ENCODE measurements at regions not wholly inside any gene's neighbourhood (a gene's known extent, or its start where the extent isn't known, plus 50 kb on each side); places are given as distances from the start of the nearest gene placed in this dataset.
"Not testable (repeated sequence)": the region's sequence is repeated elsewhere in the genome, so short reads cannot be mapped to it uniquely, and the experiment has no call there.

DNA sequence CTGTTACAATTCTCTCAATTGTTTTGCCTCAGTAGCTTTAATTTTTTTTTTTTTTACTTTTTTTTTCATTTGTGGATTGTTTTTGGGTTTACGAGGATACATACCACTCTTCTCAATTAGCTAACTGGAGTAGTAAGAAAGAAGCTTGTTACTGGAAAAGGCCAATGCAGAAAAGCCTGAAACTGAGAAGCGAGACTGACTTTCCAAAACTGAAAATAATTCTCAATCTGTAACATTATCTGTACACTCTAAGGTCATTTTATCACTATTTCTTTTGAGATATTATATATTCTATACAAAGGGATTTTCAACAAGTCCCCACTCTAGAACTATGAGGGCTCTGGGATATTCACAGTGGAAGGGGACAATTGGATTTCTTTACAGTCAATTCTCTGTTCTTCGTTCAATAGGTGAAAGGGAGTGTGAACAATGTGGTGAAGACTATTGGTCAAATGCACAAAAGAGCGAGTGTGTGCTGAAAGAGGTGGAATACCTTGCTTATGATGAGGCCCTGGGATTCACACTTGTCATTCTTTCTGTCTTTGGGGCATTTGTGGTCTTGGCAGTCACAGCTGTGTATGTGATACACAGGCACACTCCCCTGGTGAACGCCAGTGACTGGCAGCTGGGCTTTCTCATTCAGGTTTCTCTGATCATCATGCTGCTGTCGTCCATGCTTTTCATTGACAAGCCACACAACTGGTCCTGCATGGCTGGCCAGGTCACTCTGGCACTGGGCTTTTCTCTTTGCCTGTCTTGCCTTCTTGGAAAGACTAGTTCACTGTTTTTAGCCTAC lies 83.9 kb upstream of the KCNAB1 start:
- TF ChIP-seq, protein P1, sequence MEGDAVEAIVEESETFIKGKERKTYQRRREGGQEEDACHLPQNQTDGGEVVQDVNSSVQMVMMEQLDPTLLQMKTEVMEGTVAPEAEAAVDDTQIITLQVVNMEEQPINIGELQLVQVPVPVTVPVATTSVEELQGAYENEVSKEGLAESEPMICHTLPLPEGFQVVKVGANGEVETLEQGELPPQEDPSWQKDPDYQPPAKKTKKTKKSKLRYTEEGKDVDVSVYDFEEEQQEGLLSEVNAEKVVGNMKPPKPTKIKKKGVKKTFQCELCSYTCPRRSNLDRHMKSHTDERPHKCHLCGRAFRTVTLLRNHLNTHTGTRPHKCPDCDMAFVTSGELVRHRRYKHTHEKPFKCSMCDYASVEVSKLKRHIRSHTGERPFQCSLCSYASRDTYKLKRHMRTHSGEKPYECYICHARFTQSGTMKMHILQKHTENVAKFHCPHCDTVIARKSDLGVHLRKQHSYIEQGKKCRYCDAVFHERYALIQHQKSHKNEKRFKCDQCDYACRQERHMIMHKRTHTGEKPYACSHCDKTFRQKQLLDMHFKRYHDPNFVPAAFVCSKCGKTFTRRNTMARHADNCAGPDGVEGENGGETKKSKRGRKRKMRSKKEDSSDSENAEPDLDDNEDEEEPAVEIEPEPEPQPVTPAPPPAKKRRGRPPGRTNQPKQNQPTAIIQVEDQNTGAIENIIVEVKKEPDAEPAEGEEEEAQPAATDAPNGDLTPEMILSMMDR (IDR thresholded peaks at IDR 0.05; ENCODE audit: low read depth, low read length): no peak
- no peak overlapping the region for H3K4me3 ChIP-seq (replicated peaks in 1 of 2; ENCODE audit: low read depth in 2 of 2, low read length in 2 of 2)
- DNase-seq (ENCODE audit: low read depth in 2 of 2): no peak

DNA sequence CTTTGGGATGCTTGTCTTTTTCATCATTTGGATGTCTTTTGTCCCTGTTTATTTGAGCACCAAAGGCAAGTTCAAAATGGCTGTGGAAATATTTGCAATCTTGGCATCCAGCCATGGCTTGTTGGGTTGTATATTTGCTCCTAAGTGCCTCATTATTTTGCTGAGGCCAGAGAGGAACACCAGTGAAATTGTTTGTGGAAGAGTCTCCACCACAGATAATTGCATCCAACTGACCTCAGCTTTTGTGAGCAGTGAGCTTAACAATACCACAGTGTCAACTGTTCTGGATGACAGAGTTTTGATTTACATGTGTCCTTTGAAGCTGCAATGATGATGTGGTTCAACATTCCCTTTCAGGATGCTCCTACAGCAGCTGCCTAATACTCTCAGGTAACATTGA lies 83.0 kb upstream of the KCNAB1 start:
- peak in 1 of 2 donors; percentile 8 for DNase-seq (ENCODE audit: low read depth in 2 of 2)
- TF ChIP-seq, protein P1 (IDR thresholded peaks at IDR 0.05; ENCODE audit: low read depth, low read length): no peak
- H3K4me3 ChIP-seq (replicated peaks in 1 of 2; ENCODE audit: low read depth in 2 of 2, low read length in 2 of 2): no peak overlapping the region

DNA sequence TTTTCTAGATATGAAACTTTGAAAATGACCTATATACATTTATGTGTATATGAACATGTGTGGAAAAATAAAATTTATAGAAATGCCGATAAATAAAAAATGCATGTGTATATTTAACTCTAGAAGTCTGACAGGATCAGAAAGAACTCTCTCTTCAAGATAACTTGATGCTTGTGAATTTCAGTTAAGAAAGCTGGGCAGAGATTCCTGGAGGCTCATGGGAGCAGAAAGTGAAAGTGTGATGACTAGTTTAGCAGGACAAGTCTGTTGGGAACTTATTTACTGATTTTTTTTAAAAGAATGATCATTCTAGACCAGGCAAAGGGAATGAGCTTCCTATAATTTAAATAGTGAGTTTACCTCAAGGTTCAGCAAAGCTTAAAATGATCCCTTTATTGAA lies 81.5 kb upstream of the KCNAB1 start:
- peak; percentile 31 to 35 for DNase-seq (ENCODE audit: low read depth in 2 of 2)
- no peak overlapping the region for H3K4me3 ChIP-seq (replicated peaks in 1 of 2; ENCODE audit: low read depth in 2 of 2, low read length in 2 of 2)
- TF ChIP-seq, protein P1 (IDR thresholded peaks at IDR 0.05; ENCODE audit: low read depth, low read length): no peak

GRCh38 chr3:156040041-156040440 lies 80.3 kb upstream of the KCNAB1 start:
- TF ChIP-seq, protein P1 (IDR thresholded peaks at IDR 0.05; ENCODE audit: low read depth, low read length): no peak
- no peak for DNase-seq (ENCODE audit: low read depth in 2 of 2)
- no peak overlapping the region for H3K4me3 ChIP-seq (replicated peaks in 1 of 2; ENCODE audit: low read depth in 2 of 2, low read length in 2 of 2)

GRCh38 chr3:156041216-156041841 lies 79.0 kb upstream of the KCNAB1 start:
- DNase-seq (ENCODE audit: low read depth in 2 of 2); H3K4me3 ChIP-seq (replicated peaks in 1 of 2; ENCODE audit: low read depth in 2 of 2, low read length in 2 of 2): not testable (repeated sequence)

DNA sequence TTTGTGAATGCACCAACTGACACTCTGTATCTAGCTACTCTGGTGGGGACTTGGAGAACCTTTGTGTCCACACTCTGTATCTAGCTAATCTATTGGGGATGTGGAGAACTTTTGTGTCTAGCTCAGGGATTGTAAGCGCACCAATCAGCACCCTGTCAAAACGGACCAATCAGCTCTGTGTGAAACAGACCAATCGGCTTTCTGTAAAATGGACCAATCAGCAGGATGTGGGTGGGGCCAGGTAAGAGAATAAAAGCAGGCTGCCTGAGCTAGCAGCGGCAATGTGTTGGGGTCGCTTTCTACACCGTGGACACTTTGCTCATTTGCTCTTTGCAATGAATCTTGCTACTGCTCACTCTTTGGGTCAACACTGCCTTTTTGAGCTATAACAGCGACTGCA lies 78.5 kb upstream of the KCNAB1 start:
- not testable (repeated sequence) for DNase-seq (ENCODE audit: low read depth in 2 of 2)

GRCh38 chr3:156043832-156044633 lies 76.3 kb upstream of the KCNAB1 start:
- H3K4me3 ChIP-seq (replicated peaks in 1 of 2; ENCODE audit: low read depth in 2 of 2, low read length in 2 of 2): not testable (repeated sequence)
- TF ChIP-seq, protein P1 (IDR thresholded peaks at IDR 0.05; ENCODE audit: low read depth, low read length): peak; percentile 61
- DNase-seq (ENCODE audit: low read depth in 2 of 2): peak; percentile 37 to 45

More for the DNA sequence above, 78.5 kb upstream of the KCNAB1 start:
- not testable (repeated sequence) for H3K4me3 ChIP-seq (replicated peaks in 1 of 2; ENCODE audit: low read depth in 2 of 2, low read length in 2 of 2)

Data from cardiac fibroblast (primary cell).